Amniotic epithelial cell (primary cell): ENCODE measurements at regions not wholly inside any gene's neighbourhood (a gene's known extent, or its start where the extent isn't known, plus 50 kb on each side); places are given as distances from the start of the nearest gene placed in this dataset.
A peak's percentile ranks its signal among the peaks of the same experiment; 100 is the strongest.

Experiments
- DNase-seq: peaks from one replicate; pipeline ENCODE4 v3.0.0-alpha.2; 2010; ENCODE audit warnings: low read depth

DNA sequence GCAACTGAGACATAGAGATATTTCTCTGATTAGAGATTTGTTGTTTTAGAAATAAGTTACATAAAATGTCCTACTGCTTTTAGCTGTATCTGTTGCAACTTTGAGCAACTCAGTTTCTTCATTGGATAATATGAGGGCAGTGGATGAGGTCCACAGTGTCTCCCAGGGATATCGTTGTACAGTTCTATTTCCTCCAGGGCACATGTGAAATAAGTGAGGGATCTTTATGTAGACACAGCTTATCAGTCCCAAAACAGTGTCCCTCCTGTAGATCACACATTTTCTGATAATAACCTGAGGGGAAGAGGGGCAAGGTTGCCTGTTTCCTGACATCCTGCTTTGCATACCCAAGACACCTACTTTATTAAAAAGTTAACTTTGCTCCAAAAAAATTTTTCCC, 1231.2 kb upstream of the ZEB2 start:
- peak; percentile 45 for DNase-seq

DNA sequence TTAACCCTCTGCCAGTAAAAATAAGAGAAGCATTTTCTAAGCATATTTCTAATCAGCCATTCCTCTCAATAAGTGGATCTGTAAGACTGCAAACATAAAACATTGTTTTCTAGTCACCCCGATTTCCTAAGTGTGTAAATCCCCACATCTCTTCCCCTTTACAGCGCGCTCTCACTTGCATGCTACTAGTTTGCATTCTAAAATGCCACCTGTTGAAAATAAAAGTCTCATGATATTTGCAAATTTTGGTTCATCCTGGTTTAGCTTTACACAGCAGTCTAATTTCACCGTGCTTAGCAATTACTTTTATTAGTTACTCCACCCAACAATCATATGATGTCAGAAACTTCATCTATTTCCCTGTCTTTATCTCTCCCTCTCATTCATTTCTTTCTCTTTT, 1230.7 kb upstream of the ZEB2 start:
- DNase-seq: no peak

DNA sequence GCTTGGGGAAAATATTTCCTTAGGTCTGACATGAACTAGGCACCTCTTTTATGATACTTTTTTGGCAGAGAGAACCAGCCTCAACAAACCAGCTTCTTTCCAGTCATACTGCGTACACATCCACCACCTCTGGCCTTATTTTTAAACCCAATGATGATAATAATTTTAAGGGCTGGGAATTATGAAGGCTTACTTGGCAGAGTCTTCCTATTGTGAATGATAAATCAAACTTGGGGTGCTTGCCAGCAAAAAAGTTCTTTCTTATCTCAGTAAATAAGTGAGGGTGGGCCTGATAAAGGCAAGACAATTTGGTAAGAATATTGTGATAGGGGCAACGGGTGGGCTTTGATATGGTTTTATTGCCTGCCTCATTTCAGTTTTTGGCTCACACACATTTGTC, 1230.2 kb upstream of the ZEB2 start:
- DNase-seq: peak; percentile 42

DNA sequence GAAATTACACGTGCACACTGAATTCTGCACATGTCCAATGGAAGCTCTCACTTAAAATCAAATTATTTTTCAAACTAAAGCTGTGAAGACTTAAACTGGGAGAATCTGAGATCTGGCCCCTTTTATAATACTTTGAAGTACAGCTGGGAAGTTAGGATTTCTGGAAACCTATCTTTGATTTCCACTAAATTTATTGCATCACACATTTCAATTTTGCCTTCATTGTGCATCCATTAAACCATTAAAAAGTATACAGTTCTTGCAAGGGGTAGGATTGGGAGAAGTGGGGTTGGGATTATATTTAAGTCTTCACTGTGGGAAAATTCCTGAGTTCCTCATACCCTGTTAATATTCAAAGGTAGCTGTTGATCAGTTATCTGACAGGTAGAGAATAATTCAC, 1229.6 kb upstream of the ZEB2 start:
- DNase-seq: no peak

DNA sequence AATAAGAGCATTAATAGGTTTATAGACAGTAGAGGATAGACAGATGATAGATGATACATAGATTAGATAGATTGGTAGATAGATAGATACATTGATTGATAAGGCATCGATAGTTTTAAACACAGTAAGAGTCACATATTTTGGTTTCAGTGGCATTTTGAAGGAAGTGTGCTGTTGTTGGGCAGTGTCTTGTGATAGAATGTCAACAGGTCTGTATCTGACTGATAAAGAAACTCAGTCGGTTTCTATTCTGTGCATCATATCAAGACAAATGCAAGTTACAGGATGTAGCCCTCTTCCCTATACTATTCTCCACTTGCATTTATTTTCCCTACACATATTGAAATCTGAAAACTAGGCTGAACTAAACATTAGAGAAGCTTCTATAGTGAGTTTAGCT, 1229.0 kb upstream of the ZEB2 start:
- no peak for DNase-seq

DNA sequence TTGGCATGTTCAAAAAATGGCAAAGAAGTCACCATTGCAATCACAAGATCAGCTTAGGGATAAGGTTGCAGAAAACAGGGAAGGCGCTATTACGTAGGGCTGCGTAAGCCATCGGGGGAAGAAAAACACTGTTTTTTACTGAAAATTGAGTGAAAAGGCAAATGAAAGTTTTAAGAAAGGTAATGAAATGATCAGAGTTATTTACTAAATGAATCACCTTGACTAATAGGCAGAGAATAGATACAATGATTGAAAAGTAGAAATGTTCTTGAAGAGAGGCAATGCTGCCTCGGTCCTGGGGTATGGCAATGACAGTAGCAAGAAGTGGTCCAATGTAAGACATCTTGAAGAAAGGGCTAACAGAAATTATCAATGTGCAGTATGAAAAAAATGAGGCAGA, 1227.8 kb upstream of the ZEB2 start:
- DNase-seq: no peak

DNA sequence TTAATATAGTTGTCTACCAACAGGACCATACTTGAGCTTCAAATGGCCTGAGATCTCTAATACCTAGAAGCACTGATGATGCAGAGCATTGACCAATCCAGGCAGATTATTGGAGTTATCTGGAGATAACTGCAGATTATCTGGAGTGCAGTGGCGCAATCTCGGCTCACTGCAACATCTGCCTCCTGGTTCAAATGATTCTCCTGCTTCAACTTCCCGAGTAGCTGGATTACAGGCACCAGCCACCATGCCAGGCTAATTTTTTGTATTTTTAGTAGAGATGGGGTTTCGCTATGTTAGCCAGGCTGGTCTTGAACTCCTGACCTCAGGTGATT, 1225.4 kb upstream of the ZEB2 start:
- peak; percentile 99 for DNase-seq

DNA sequence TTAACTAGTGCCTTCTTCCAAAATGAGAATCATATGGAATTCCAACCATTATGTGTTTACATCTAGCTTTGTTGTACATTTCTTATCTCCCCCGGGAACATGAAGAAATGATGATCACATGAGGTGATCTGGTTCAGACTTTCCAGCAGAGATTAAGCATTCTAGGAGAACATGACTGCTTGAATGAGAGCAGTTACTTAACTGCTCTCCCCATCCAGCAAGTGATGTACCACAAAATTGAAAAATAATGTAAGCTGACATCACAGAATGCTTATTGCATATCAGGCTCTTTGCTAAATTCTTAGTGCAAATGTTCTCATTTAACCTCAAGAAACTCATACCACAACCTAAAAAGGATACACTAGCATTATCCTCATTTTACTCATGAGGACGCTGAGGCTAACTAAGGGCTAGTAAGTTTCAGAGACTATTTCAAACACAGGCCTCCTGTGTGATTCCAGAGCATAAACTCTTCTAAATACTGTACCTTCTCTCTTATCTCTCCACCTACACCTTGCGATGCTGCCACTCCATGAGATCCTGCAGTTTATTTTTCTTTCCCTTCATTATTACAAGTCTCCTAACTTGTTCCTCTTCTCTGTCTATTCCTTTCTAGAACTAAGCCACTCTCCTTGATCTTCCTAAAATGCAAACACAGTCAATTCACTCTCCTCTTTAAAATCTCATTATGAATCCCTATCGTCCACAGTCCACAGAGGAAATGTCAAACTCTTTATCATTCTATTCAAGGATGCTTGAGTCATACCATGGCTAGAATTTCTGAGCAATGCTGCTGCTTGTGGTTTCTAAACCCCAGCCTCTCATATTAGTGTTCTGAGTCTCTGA, 1224.8 kb upstream of the ZEB2 start:
- peak; percentile 94 for DNase-seq

DNA sequence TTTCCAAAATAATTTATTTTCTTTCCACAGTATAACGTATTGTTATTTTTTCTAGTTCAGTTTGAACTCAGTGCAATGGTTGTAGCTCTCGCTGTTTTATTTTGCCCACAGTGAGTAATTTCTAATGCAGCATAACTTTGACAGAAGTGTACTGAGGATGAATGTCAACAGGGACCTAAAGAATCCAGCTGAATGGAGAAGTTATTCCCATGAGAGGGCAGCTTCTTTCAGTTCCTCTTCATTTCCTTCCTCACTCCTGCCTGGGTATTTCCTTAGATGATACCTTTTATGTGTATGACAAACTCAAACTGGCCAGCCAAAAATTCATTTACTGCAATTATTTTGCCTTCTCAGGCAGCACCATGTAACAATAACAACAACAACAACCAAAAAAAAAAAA, 1223.1 kb upstream of the ZEB2 start:
- no peak for DNase-seq

DNA sequence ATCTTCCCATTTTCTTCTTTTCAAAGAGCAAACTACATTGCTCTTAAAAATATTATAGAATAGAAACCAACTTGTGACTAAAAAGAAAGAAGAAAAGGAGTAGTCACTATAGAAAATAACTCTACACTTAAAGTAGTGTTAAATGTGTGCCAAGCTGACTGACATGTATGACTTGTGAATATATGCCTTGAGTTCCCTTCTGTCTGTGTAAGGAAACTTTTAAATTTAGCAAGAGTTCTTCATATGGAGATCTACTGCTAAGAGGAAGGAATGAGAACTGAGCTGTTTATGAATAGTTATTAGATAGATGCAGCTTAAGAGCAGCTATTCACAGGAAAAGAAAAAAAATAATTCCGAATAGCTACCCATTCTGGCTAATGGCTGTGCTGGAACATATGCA, 1221.7 kb upstream of the ZEB2 start:
- DNase-seq: no peak

DNA sequence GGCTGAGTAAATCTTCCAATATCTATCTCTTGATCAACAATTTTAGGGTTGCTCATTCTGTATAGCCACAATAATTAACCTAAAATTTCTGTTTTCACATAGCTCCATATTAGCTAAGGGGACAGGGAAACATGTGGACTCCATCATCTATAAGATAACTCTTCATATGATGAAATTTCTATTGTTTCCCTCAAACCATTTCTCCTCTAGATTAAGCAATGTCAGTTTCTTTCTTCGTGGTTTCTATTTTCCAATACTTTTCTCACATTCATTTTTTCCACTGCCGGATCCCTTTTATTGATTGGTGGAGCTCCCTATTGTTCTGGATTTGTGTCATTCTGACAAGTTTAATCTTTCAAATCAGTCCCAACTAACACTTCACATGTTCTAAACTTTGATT, 1221.3 kb upstream of the ZEB2 start:
- DNase-seq: no peak

DNA sequence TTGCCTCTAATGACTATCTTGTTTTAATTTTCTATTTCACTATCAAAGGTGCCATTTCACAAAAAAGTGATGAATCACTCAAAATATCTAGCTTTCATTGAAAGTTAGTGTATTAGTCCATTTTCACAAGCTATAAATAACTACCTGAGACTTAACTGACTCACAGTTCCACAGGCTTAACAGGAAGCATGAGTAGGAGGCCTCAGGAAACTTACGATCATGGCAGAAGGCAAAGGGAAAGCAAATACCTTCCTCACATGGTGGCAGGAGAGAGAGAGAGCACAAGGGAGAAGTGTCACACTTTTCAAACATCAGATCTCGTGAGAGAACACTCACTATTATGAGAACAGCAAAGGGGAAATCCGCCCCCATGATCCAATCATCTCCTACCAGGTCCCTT, 1220.4 kb upstream of the ZEB2 start:
- peak; percentile 40 for DNase-seq

DNA sequence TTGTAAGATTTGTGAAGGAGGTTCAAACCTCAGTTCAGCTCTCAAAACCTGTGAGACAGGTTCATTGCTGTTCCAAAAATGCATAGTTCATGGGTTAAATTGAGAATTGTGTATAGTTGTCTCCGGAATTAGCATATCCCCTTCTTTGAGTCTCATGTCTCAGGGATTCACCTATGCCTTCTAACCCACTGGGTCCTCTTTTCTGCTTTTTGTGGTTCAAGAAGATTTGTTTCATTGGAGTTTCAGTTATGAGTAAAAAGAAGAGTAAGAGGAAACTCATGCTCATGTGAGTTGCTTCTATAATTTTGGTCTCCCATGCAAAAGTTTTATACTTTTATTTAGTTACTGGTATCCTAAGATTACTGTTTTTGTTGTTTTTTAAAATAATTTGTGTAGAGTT, 1219.8 kb upstream of the ZEB2 start:
- no peak for DNase-seq

DNA sequence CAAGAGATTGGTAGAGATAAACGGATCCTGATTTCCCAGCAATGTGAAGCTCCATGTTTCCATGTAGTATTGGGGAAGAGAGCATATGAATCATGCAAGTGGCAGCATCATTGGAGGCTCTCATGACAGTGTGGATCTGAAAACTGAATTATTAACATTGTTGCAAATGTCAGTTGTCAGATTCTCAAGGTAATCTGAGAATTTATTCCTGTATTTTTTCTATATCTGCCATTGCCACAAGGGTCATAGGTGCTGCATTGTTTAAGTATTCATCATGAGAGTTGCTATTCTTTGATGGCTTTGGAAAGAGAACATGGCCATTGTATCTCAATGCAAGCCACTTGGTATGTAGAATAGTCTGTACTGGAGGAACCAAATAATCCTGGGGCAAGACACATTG, 1217.0 kb upstream of the ZEB2 start:
- DNase-seq: no peak

DNA sequence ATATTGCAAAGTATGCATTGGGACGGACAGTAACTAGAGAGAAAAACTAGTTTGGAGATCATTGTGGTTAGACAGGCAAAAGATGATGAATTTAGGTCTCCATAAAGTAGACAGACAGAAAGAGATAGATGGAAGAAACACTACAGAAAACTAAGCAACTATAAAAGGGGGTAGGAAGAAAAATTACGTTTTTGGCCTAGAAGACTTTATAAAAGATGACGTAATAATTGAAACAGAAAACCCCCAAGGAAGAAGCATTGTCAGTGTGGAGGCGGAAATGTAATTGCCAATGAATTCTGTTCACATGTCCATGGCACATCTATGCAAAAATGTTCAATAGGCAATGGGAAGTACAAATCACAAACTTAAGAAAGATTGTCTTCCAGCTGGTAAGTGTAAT, 1211.5 kb upstream of the ZEB2 start:
- no peak for DNase-seq

DNA sequence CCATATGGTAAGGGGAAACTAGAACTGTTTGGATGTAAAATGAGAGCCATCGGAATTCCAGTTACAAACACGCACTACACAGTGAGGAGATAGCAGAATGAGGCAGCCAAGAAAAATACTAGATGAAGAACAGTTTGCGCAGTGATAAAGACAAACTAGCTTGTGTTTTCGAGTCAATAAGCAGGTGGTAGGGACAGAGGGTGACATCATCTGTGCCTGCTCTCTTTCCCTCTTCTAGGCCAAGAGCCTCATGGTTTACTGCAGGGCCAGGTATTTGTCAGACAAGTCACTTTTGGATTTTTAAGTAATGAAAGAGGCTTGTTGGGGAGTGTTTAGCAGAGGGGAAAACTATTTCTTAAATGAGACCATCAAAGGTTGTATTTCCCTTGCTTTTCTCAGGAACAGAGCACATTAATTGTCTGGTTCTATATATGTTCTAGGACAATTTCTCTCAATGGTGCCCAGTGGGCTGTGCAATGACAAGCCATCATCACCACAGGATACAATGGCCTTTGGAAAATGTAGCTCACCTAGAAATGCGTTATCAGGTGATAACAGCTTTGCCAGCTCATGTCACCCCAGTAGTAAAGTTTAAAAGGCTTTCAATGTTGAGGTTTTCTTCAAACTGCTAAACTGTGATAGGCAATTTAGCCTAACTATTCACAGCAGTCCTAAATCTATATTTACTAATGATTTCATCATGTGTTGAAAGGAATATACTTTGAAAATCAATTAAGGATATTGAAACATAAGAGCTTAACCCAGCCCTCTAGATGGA, 1210.3 kb upstream of the ZEB2 start:
- no peak for DNase-seq

DNA sequence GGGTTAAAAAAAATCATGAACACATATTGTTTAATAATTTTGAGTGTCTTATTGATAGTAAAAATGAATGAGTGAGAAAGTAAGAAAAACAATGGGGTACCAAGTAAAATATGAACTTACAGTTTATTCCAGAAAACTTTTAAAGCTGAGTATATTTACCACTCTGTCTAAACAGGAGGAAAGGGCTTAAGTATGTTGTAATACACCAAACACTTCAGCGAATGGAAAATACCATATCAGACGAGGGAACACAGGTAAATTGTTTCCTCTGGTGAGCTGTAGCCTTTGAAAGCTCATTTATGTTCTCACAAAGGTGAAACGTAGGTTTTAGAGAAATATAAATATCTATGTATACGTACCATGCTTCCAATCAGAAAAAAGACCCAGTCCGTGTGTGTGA, 1209.6 kb upstream of the ZEB2 start:
- DNase-seq: no peak

DNA sequence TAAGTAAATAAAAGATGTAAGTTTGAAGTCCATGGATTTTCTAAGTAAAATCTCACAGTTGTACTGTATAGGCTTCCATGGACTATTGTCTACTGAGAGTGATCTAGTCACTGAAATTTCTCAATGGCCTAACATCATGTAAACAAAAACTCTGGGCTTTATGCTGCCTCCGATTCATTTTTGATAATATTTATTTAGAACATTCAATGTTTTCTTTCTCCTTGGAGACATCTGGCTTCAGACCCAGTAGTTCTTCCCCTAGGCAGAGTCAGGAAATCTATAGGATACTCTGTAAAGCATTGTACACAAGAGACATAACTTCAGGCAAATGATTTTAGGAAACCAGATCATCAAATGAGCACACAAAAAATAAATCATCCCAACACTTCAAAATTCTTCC, 1208.6 kb upstream of the ZEB2 start:
- no peak for DNase-seq

DNA sequence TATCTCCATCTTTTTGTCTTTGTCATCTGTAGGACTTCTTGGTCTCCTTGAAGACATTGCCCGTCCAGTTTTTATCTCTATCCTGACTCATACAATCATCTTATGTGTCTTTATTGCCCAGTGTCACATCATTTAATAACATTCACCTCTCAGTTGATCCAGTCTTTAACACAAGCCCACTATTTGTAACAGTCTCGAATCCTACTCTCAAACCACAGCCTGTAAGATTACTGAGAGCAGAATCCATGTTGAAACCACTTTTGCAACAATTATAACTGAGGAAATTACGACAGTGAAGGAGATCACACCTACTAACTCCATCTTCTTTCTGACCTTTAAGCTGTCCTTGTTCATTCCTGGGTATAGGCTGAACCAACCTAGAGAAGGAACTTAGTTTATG, 1206.0 kb upstream of the ZEB2 start:
- DNase-seq: no peak

DNA sequence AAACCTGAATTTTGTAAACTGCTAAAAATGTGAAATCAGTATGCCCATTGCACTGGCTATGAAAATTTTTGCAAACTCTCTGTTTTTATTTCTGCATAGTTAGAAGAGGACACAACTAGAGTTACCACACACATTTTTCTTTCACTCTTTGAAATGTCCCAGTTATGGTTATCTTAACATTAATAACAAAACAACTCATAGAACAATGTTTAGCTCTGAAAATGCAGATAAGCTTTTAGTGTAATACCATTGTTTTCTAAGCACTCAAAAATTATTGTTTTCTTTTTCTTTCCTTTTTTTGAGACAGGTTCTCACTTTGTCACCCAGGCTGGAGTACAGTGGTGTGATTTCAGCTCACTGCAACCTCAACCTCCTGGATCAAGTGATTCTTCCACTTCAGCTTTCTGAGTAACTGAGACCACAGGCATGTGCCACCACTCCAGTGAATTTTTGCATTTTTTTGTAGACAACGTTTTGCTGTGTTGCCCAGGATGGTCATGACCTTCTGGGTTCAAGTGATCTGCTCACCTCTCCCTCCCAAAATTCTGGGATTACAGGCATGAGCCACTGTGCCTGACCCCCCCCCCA, 1204.5 kb upstream of the ZEB2 start:
- DNase-seq: peak; percentile 58

DNA sequence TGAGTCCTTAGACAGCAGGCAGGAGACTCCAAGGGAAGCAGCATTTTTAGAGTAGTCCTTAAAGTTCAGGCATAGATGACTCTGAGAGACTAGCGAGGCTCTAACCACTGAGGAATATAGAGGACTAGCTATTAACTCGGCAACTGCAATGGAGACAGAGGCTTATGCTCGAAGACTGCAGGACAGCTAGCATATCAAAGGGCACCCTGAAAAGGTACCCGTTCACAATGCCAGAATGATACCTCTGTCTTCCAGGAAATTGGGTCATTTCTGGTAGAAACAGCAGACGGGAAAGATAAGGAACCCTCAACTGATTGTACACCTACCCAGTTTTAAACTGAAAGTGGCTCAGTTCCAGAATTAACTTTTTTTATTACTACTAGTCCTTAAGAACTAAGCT, 1204.0 kb upstream of the ZEB2 start:
- peak; percentile 24 for DNase-seq

DNA sequence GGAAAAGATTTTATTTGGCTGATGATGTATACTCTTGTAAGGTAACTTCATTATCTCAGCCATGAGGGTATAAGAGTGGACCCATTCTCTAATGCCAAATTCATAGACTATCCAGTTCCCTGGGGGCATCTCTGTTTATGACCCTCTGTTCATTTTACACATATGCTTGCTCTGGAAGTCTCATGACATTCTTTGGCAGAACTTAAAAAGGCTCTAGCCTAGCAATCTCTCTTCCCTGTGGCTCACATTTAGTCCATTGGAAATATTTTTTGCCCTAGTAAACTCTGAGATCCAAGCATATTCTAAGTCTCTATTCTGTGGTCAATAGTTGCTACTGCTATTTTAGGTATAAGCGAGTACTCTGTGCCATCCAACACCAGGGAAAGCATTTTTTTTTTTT, 1201.8 kb upstream of the ZEB2 start:
- no peak for DNase-seq

DNA sequence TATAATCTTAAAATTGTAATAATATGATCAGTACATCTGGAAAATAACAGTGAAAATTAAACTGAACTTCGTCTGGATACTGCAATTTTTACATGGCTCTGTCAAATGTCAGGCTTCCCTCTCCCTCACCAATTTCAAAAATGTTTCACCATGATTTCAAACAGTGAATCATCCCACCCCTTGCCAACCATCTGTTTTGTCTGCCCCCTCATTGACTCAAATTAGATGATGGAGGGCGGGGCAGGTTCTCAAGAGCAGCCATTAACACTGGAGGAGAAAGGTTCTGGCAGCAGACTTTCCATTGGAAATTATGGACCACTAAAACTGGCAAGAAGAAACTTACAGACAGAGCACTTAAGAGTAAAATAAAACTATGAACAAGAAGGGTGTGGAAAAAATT, 1195.7 kb upstream of the ZEB2 start:
- no peak for DNase-seq
